ENCODE measurements at regions not wholly inside any gene's neighbourhood (a gene's known extent, or its start where the extent isn't known, plus 50 kb on each side); places are given as distances from the start of the nearest gene placed in this dataset.

DNA sequence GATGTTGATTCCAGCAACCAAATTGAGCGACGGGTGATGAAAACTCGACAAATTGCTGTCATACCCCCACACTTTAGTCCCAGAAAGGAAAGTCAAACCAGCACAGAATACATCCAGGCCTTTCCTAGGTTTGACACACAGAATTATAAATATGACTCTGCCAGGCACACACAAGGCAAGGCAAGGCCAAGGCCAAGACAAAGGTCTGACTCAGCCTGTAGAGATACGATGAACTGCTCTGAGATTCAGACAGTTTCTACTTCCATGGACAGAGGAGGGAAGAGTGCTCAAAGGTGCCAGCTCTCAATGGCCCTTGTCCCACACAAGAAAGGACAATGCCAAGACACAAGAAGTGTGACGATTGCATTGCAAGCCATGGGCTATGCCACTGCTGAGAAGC is 880.2 kb upstream of the TMEM132C start:
- no peak overlapping the region for H3K4me3 ChIP-seq (replicated peaks; ENCODE audit: low read depth, low read length)
- H3K36me3 ChIP-seq (ENCODE audit: control insufficient read depth, insufficient read depth, low read length) = no peaks in the 10 kb centered on the region
- DNase-seq (ENCODE audit: extremely low read depth, insufficient read length) = no peak
- H3K27me3 ChIP-seq (replicated peaks; ENCODE audit: control insufficient read depth, insufficient read depth, low read length) = no peaks in the 10 kb centered on the region
- TF ChIP-seq, protein P1, sequence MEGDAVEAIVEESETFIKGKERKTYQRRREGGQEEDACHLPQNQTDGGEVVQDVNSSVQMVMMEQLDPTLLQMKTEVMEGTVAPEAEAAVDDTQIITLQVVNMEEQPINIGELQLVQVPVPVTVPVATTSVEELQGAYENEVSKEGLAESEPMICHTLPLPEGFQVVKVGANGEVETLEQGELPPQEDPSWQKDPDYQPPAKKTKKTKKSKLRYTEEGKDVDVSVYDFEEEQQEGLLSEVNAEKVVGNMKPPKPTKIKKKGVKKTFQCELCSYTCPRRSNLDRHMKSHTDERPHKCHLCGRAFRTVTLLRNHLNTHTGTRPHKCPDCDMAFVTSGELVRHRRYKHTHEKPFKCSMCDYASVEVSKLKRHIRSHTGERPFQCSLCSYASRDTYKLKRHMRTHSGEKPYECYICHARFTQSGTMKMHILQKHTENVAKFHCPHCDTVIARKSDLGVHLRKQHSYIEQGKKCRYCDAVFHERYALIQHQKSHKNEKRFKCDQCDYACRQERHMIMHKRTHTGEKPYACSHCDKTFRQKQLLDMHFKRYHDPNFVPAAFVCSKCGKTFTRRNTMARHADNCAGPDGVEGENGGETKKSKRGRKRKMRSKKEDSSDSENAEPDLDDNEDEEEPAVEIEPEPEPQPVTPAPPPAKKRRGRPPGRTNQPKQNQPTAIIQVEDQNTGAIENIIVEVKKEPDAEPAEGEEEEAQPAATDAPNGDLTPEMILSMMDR (IDR thresholded peaks at IDR 0.05; ENCODE audit: insufficient read depth, low read length, poor library complexity, severe bottlenecking) = no peak

DNA sequence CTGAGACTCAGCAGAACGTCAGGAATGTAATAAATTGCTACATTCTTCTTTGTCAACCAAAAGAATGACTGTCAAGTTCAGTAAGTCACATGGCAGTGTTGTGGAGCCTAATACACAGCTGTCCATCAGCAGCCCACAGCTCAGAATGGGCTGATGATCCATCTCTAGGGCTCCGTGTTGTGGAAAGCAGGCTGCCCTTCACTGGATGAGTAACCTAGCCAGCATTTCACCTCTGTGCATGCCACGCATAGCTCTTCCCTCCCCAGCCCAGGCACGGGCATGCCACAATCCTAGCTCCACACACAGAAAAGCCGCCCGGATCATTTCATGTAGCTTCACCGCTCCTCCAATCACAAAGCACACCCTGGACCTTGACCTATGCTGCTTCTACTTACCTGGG is 878.0 kb upstream of the TMEM132C start:
- TF ChIP-seq, protein P1 (IDR thresholded peaks at IDR 0.05; ENCODE audit: insufficient read depth, low read length, poor library complexity, severe bottlenecking) = no peak
- no peak for DNase-seq (ENCODE audit: extremely low read depth, insufficient read length)

DNA sequence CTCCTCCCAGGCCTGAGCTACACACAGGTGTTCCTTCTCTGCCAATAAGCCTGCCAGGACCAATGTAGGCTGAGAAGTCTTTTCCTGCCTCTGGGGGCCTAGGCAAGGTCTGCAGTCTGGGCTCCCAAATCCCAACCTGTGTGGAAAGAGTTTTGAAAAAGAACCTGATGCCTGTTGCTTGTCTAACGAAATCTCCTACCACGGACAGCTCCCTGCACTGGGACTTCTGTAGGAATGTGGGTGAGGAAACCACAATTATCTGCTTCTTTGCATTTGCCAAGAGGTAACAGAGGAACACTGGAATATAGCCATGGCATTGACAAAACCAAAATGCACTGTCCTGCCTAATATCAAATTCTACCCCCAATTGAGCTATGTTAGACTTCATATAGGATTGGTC is 877.0 kb upstream of the TMEM132C start:
- DNase-seq (ENCODE audit: extremely low read depth, insufficient read length) = no peak

More for the DNA sequence above, 878.0 kb upstream of the TMEM132C start:
- H3K36me3 ChIP-seq (ENCODE audit: control insufficient read depth, insufficient read depth, low read length) = no peaks in the 10 kb centered on the region
- no peak overlapping the region for H3K4me3 ChIP-seq (replicated peaks; ENCODE audit: low read depth, low read length)
- H3K27me3 ChIP-seq (replicated peaks; ENCODE audit: control insufficient read depth, insufficient read depth, low read length) = no peaks in the 10 kb centered on the region

DNA sequence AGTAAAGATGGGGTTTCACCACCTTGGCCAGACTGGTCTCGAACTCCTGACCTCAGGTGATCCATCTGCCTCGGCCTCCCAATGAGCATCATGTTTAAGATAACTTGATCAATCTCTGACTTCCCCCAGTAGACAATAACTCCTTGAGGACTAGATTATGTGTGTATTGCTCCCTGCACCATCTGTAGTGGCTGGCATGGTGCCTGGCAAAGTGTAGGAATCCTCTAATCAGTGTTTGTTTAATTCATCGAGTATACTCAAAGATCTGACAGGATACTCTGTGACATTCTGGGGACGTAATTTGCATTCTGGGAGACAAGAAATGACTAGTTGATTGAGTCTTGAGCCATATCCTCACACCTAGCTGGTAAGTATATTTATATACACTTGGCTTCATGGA is 873.5 kb upstream of the TMEM132C start:
- no peaks in the 10 kb centered on the region for H3K27me3 ChIP-seq (replicated peaks; ENCODE audit: control insufficient read depth, insufficient read depth, low read length)
- no peak for DNase-seq (ENCODE audit: extremely low read depth, insufficient read length)
- TF ChIP-seq, protein P1 (IDR thresholded peaks at IDR 0.05; ENCODE audit: insufficient read depth, low read length, poor library complexity, severe bottlenecking) = no peak
- no peaks in the 10 kb centered on the region for H3K36me3 ChIP-seq (ENCODE audit: control insufficient read depth, insufficient read depth, low read length)
- H3K4me3 ChIP-seq (replicated peaks; ENCODE audit: low read depth, low read length) = no peak overlapping the region

More for the DNA sequence above, 877.0 kb upstream of the TMEM132C start:
- Histone ChIP-seq H3K27me3 (replicated peaks; ENCODE audit: control insufficient read depth, insufficient read depth, low read length) (no peaks in the 10 kb centered on the region), H3K4me3 (replicated peaks; ENCODE audit: low read depth, low read length) (no peak overlapping the region), H3K36me3 (ENCODE audit: control insufficient read depth, insufficient read depth, low read length) (no peaks in the 10 kb centered on the region)
- TF ChIP-seq, protein P1 (IDR thresholded peaks at IDR 0.05; ENCODE audit: insufficient read depth, low read length, poor library complexity, severe bottlenecking) = no peak

DNA sequence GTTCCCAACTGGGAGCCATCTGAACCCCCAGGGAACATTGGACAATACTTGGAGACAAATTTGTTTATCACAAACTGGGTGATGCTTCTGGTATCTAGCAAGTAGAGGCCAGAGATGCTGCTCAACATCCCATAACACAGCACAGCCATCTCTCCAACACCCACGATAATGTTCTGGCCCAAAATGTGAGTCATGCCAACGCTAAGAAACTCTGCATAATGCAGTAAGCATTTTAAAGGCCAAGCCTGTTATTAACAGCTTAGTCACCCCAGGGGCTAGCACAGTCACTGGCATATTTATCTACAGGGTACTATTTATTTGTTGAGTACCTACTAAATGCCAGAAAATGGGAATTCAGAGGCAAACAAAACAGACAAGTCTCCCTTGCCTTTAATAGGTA is 873.1 kb upstream of the TMEM132C start:
- TF ChIP-seq, protein P1 (IDR thresholded peaks at IDR 0.05; ENCODE audit: insufficient read depth, low read length, poor library complexity, severe bottlenecking) = no peak
- Histone ChIP-seq H3K4me3 (replicated peaks; ENCODE audit: low read depth, low read length) (no peak overlapping the region), H3K27me3 (replicated peaks; ENCODE audit: control insufficient read depth, insufficient read depth, low read length) (no peaks in the 10 kb centered on the region), H3K36me3 (ENCODE audit: control insufficient read depth, insufficient read depth, low read length) (no peaks in the 10 kb centered on the region)
- DNase-seq (ENCODE audit: extremely low read depth, insufficient read length) = no peak

DNA sequence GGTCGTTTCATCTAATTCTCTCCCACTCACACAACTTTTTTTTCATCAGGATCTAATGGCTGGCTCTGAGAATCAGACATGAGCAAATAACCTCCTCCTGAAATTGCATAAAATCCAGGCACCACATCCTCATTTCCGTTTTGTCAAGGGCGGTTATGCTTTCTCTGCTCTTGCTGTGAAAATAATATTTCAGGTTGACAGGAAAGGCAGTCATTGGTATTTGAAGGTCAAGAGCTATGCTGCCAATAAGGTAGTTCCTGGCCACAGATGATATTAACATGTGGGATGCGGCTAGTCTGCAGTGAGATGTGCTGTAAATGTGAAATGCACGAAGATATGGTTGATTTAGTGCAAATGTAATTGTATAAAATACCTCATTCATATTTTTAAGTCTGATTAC is 870.2 kb upstream of the TMEM132C start:
- Histone ChIP-seq H3K4me3 (replicated peaks; ENCODE audit: low read depth, low read length) (no peak overlapping the region), H3K36me3 (ENCODE audit: control insufficient read depth, insufficient read depth, low read length) (no peaks in the 10 kb centered on the region), H3K27me3 (replicated peaks; ENCODE audit: control insufficient read depth, insufficient read depth, low read length) (no peaks in the 10 kb centered on the region)
- no peak for DNase-seq (ENCODE audit: extremely low read depth, insufficient read length)
- TF ChIP-seq, protein P1 (IDR thresholded peaks at IDR 0.05; ENCODE audit: insufficient read depth, low read length, poor library complexity, severe bottlenecking) = no peak

Data from GM06990 (cell line).